ENCODE measurements at regions not wholly inside any gene's neighbourhood (a gene's known extent, or its start where the extent isn't known, plus 50 kb on each side); places are given as distances from the start of the nearest gene placed in this dataset.

DNA sequence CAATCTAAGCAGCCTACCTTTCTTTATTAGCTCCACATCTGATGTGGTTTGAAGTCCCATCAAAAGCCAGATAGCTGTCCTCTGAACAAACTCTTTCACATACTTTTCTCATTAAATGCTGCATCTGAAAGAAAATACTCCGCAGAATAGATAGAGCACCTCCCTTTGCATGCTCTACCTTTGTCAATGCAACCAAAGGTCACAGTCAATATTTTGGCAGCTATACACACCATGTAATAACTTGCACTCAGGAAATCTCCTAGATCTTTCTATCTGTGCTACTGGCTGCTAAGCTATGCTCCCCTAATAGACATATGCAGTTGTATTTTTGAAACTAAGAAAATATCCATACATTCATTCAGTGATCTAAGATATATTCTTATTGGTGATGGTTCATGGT lies 204.8 kb upstream of the ARRDC4 start:
- H3K27ac Mint-ChIP-seq = no peak overlapping the region
- H3K36me3 Mint-ChIP-seq = no peaks in the 10 kb centered on the region
- peaks cover 5% of the 10 kb centered on the region in 2 donors for H3K27me3 Mint-ChIP-seq
- no peak overlapping the region for H3K4me3 Mint-ChIP-seq
- H3K4me1 Mint-ChIP-seq = no peaks in the 10 kb centered on the region
- H3K9me3 Mint-ChIP-seq = no peaks in the 10 kb centered on the region
- DNase-seq = no peak
- no peak for ATAC-seq (replicated peaks)

DNA sequence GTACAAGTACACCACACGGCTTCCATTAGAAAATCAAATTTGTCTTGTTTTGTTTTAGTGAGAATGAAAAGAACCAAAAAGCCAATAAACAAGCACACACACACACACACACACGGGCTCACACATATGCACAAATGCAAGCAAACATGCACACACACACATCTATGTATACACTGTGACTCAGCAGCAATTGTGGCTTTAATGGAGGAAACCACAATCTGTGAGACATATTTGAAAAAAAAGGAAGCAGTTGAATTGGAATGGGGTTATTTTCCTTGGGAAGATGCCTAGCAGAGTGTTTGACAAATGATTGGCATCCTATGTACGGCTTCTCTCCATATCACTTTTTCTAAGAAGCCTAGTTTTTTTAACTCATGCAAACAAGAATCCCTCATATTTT lies 201.1 kb upstream of the ARRDC4 start:
- H3K36me3 Mint-ChIP-seq = no peaks in the 10 kb centered on the region
- no peak for ATAC-seq (replicated peaks)
- DNase-seq = no peak
- H3K27me3 Mint-ChIP-seq = peaks cover 5% of the 10 kb centered on the region in 2 donors
- no peak overlapping the region for H3K27ac Mint-ChIP-seq
- H3K4me3 Mint-ChIP-seq = no peak overlapping the region
- no peaks in the 10 kb centered on the region for H3K4me1 Mint-ChIP-seq
- H3K9me3 Mint-ChIP-seq = no peaks in the 10 kb centered on the region

DNA sequence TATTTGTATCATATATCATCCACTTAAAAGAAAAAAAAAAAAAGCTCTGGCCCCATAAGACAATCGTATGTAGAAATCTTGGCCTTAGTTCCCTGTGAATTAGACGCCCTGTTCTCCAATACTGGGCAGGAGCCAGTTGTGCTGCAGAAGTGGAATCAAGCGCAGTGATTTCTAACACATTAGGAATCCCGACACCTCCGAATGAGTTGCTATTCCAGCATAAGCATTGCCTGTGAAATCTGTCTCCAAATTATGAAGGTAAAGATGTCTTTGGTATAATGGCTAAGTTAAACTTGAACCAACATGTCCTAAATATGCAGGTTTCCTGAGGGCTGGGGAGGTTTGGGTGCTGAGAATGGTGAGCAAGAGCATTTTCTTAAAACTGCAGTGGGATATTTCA lies 199.4 kb upstream of the ARRDC4 start:
- ATAC-seq (replicated peaks) = no peak
- H3K36me3 Mint-ChIP-seq = no peaks in the 10 kb centered on the region
- DNase-seq = no peak
- no peaks in the 10 kb centered on the region for H3K4me1 Mint-ChIP-seq
- H3K27me3 Mint-ChIP-seq = peaks cover 0 to 5% of the 10 kb centered on the region in 2 donors
- H3K9me3 Mint-ChIP-seq = no peaks in the 10 kb centered on the region
- H3K4me3 Mint-ChIP-seq = no peak overlapping the region
- H3K27ac Mint-ChIP-seq = no peak overlapping the region

DNA sequence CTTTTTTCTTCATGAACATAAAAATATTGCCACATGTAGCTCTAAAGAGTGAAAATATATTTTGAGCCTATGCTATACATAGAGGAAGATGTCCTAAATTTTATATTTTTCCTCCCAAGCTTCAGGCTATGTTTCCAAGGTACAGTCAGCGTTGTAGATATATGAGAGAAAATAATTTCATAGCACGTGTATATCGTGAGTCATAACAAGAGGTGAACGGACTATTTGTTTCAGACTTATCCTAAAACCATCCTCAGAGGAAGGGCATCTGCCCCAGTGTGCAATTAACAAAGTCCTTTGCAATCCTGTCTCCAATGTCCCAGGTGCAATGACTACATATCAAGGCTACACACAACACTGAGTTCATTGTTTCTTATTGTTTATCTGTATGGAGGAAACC lies 177.3 kb upstream of the ARRDC4 start:
- Mint-ChIP-seq H3K36me3 (no peaks in the 10 kb centered on the region), H3K27me3 (no peaks in the 10 kb centered on the region), H3K4me3 (no peak overlapping the region), H3K9me3 (peaks cover 0 to 2% of the 10 kb centered on the region in 2 donors), H3K27ac (no peak overlapping the region), H3K4me1 (no peaks in the 10 kb centered on the region)
- DNase-seq (no peak), ATAC-seq (replicated peaks) (no peak)

DNA sequence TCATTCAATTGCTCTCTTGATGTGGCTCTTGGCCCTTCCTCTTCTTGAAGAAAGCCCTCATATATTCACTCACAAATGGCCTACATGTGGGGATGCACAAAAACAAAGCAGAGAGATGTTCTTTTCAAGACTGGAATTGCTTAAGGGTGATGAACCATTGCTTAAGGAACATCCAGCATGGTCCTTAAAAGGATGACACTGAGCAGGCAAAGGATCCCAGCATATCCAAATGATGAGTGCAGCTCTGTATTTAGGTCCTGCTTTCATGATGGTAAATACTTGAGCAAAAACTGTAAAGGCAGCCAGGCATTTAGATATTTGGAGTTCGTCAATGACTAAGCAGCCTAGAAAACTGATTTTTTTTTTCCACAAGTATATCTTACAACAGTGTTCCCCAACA lies 173.8 kb upstream of the ARRDC4 start:
- ATAC-seq (replicated peaks) (no peak), DNase-seq (no peak)
- Mint-ChIP-seq H3K27ac (no peak overlapping the region), H3K9me3 (no peaks in the 10 kb centered on the region), H3K36me3 (no peaks in the 10 kb centered on the region), H3K4me1 (no peaks in the 10 kb centered on the region), H3K27me3 (peaks cover 0 to 4% of the 10 kb centered on the region in 2 donors), H3K4me3 (no peak overlapping the region)

DNA sequence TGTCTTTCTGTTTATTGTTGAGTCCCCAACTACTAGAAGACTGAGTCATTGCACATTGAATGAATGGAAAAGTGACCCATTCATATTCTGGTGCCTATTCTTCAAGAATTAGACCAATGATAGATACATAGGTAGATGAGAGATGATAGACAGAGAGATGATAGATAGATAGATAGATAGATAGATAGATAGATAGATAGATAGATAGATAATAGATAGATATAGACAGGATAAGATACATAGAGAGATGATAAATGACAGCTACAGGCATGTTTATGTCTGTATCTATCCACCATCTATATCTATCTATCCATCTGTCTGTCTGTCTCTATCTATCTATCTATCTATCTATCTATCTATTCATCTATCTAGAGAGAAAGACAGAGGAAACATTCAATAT lies 170.3 kb upstream of the ARRDC4 start:
- Mint-ChIP-seq H3K36me3 (no peaks in the 10 kb centered on the region), H3K4me1 (no peaks in the 10 kb centered on the region), H3K9me3 (no peaks in the 10 kb centered on the region), H3K4me3 (no peak overlapping the region), H3K27ac (no peak overlapping the region), H3K27me3 (peaks cover 0 to 4% of the 10 kb centered on the region in 2 donors)
- ATAC-seq (replicated peaks) (no peak), DNase-seq (no peak)

DNA sequence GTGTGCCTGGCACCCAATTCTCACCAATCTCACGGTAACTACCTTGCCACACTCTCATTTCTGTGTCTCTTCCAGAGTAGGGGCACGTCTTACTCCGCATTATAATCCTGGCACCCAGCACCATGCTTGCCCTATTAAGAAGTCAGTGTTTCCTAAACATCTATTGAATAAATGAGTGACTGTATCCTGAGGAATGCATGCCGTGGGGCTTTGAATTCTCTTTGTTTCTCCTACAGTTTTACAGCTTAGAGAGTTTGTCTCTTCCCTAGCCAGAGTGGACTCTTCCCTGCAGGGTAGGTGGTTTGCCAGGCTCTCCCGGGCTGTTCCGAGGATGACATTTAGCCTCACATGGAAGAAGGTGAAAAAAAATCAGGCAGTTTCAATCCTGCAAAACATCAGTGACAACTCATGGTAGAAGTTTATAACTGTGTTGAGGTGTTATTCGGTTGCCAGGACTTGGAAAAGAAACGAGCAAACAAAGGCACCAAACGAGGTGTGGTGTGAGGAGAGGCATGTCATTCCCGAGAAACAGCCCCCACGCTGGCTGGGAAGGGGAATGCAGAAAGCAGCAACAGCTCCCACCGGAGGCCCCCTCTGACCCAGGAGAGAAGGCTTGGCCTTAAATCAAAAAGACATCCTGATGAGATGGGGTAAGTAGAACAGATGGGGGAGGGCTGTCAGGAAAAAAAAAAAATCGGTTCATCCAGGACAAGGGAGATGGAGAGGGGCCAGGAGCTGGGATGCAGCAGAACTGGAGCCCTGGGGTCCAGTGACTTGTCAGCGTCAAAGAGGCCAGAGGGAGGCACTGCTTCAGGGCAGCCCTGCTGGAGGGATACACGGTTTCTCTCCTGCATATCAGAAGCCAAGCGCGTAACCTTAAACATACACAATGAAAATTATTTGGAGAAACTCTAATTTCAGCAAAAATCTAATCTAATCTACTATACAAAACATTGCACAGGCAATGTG lies 168.4 kb upstream of the ARRDC4 start:
- no peaks in the 10 kb centered on the region for H3K9me3 Mint-ChIP-seq
- no peaks in the 10 kb centered on the region for H3K36me3 Mint-ChIP-seq
- H3K27me3 Mint-ChIP-seq = peaks cover 0 to 4% of the 10 kb centered on the region in 2 donors

DNA sequence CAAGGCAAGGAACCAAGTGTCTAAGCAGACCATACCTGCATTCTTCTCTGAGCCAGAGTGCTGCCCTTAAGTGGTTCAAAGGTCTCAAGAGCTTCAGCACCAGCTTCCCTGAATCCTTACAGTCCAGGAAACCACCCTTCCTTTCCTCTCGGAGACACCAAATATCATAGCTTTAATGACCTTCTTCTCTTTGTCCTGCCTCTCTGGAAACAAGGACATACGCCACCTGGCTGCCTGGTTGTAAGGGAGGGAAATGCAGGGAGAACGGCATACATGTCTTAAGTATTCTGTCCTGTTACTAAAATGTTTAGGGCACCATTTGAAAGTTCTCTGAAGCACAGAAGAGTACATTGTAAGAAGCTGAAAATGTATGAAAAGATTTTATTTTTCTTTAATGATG lies 155.6 kb upstream of the ARRDC4 start:
- DNase-seq = no peak
- H3K4me1 Mint-ChIP-seq = no peaks in the 10 kb centered on the region
- H3K27ac Mint-ChIP-seq = no peak overlapping the region
- H3K9me3 Mint-ChIP-seq = peaks cover 3 to 4% of the 10 kb centered on the region in 2 donors
- H3K36me3 Mint-ChIP-seq = no peaks in the 10 kb centered on the region
- H3K27me3 Mint-ChIP-seq = no peaks in the 10 kb centered on the region
- no peak overlapping the region for H3K4me3 Mint-ChIP-seq
- ATAC-seq (replicated peaks) = no peak

More for the DNA sequence above, 168.4 kb upstream of the ARRDC4 start:
- DNase-seq (no peak), ATAC-seq (replicated peaks) (no peak)
- H3K27ac Mint-ChIP-seq = no peak overlapping the region
- no peak overlapping the region for H3K4me3 Mint-ChIP-seq
- H3K4me1 Mint-ChIP-seq = no peaks in the 10 kb centered on the region

DNA sequence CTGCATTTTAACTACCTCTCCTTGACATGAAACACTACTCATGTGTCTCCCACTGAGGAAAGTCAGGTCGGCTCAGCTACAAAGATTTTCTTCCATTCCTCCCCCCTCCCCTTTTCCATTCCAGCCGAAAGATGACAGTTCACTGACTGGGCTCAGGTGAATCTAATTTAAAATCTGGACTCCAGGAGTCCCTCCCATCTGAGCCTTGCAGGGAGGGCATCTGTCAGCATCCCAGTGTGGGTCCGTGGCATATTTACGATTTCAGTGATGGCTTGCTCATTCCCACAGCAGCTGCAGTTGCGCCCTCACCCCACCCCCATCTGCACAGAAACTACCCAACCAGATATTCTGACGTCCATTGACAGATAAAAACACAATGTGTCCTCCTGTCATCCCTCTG lies 153.7 kb upstream of the ARRDC4 start:
- no peaks in the 10 kb centered on the region for H3K4me1 Mint-ChIP-seq
- ATAC-seq (replicated peaks) = no peak
- H3K27ac Mint-ChIP-seq = no peak overlapping the region
- DNase-seq = no peak
- H3K27me3 Mint-ChIP-seq = no peaks in the 10 kb centered on the region
- no peak overlapping the region for H3K4me3 Mint-ChIP-seq
- no peaks in the 10 kb centered on the region for H3K36me3 Mint-ChIP-seq
- H3K9me3 Mint-ChIP-seq = peaks cover 5 to 11% of the 10 kb centered on the region in 2 donors

DNA sequence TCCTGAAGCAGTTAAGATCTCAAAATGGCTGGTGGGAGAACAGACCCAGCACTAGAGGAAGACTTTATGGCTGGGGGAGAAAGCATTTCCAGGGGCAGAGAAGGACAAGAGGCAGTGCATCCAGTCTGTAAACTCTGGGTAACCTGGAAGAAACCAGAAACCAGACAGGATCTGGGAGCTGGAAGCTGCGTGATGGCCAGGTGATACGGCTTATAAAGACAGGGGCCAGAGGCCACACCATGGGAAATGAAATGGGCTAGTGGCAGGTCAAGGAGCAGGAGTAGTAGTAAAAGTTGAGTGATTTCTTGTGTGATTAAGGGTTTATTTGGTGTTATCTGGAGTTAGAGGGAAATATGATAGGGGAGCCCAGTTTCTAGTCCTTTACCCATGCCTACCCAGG lies 144.7 kb upstream of the ARRDC4 start:
- Mint-ChIP-seq H3K27ac (no peak overlapping the region), H3K27me3 (no peaks in the 10 kb centered on the region), H3K36me3 (no peaks in the 10 kb centered on the region), H3K9me3 (peaks cover 6% of the 10 kb centered on the region in 2 donors), H3K4me1 (no peaks in the 10 kb centered on the region), H3K4me3 (no peak overlapping the region)
- DNase-seq (no peak), ATAC-seq (replicated peaks) (no peak)

DNA sequence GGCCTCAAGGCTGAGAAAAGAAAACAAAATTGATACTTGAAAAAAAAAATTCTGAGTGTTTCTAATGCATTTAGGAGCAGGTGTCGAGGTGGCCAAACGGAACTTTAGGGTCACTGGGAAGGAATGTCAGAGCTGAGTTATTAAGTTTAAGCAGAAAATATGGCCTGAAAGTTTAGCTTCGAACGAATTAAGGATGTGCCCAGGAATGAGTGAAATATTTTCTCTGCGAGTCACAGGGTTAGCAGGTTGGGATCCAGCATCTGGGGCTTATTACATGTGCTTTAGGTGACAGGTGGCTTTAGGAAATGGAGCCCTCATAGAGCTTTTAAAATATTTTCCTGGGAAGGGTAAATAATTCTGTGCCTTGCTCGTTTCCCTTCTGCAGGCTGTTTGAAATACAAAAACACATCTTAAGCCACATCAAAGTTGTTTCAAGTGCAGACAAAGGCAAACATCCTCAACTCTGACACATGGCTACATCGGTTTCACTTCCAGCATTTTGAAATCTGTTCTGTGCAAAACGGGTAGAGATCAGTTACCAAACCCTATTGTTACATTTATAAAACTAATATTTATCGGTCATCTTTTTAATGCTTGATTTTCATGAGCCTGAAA lies 143.1 kb upstream of the ARRDC4 start:
- H3K27ac Mint-ChIP-seq = no peak overlapping the region
- H3K9me3 Mint-ChIP-seq = peaks cover 0 to 2% of the 10 kb centered on the region in 2 donors
- no peak for ATAC-seq (replicated peaks)
- no peaks in the 10 kb centered on the region for H3K27me3 Mint-ChIP-seq
- DNase-seq = no peak
- no peaks in the 10 kb centered on the region for H3K36me3 Mint-ChIP-seq
- no peaks in the 10 kb centered on the region for H3K4me1 Mint-ChIP-seq
- no peak overlapping the region for H3K4me3 Mint-ChIP-seq

DNA sequence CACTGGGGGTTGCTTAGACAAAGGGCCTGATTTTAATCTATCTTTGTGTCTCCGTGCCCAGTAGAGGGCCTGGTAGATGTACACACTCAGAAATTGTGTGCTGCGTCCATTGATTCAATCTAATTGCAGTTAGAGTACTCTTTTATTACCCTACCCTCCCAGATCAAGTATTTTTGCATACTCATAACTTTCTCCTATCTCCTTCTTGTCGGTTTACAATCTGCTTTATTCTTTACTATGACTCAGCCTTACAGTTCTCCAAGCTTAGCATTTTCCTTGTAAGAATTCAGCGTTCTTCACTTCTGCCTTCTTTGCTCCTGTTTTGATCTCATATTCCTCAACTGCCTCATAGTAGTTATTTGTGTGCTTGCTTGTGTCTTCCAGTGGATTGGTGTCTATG lies 124.5 kb upstream of the ARRDC4 start:
- peaks cover 9 to 10% of the 10 kb centered on the region in 2 donors for H3K9me3 Mint-ChIP-seq
- no peak for ATAC-seq (replicated peaks)
- DNase-seq = no peak
- no peak overlapping the region for H3K27ac Mint-ChIP-seq
- peaks cover 0 to 6% of the 10 kb centered on the region in 2 donors for H3K27me3 Mint-ChIP-seq
- H3K4me3 Mint-ChIP-seq = no peak overlapping the region
- no peaks in the 10 kb centered on the region for H3K4me1 Mint-ChIP-seq
- H3K36me3 Mint-ChIP-seq = no peaks in the 10 kb centered on the region

DNA sequence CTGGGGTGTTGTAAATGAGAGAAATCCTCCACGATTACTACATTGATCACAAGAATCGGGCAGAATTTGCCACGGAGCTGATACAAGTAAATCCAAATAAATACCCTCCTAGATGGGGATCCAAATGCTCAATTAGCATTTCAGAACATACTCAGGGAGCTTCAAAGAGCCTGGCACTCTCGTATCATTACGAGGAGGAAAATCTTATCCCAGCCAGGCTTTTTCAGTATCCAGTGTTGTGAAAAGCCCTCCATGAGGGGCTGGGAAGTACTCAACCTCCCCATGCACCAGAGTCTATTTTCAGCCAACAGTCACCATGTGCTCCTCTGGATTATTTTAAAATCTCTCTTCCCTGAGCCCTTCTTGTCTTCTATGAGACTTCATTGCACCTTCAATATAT lies 122.6 kb upstream of the ARRDC4 start:
- no peak for ATAC-seq (replicated peaks)
- H3K36me3 Mint-ChIP-seq = no peaks in the 10 kb centered on the region
- H3K9me3 Mint-ChIP-seq = peaks cover 0 to 1% of the 10 kb centered on the region in 2 donors
- H3K4me3 Mint-ChIP-seq = no peak overlapping the region
- H3K4me1 Mint-ChIP-seq = no peaks in the 10 kb centered on the region
- H3K27me3 Mint-ChIP-seq = no peaks in the 10 kb centered on the region
- H3K27ac Mint-ChIP-seq = no peak overlapping the region
- DNase-seq = no peak

DNA sequence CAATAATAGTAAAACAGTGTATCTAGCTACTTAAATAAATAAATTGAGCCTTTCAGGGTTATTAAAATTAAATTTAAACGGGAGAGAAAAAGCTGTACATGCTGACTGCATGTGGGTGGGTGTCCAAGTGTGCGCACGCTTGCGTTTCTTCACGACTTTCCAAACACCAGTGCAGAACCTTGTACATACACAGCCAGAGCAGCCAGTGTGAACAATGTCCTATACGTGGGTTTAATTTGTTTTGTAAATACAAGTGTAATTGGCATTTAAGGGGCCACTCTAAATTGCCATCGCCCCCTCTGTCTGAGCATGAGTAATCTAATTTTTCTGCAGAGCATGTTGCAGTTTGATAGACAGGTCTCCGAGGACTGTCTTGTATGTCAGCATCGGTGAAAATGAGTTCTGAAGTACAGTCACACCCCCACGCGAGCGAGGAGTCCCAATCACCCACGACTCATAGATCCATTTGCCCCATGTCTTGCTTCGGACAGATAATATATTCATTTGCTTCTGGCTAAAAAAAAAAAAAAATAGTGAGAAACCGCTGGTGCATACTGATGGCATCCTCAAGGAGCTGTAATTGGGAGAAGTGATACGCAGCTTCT lies 121.8 kb upstream of the ARRDC4 start:
- ATAC-seq (replicated peaks) (no peak), DNase-seq (no peak)
- Mint-ChIP-seq H3K9me3 (peaks cover 0 to 1% of the 10 kb centered on the region in 2 donors), H3K4me1 (no peaks in the 10 kb centered on the region), H3K27me3 (no peaks in the 10 kb centered on the region), H3K4me3 (no peak overlapping the region), H3K36me3 (no peaks in the 10 kb centered on the region), H3K27ac (no peak overlapping the region)

DNA sequence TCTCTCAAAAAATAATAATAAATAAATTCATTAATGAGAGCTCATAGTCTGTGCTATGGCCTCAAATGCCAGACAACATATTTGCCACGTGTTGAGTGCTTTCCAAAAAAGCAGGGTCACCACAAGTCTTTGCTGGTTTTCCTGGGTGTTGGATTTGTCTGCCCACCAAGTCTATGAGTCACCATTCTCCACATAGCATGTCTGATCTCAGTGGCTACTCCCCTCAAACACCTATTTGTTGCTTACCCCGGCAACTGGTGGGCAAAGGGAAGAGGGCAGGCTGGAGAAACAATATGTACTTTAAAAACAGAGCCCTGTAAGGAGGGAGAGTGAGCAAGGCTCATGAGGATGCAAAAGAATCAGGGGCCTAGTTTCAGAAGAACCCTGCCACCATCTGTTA lies 120.0 kb upstream of the ARRDC4 start:
- Mint-ChIP-seq H3K36me3 (no peaks in the 10 kb centered on the region), H3K27ac (no peak overlapping the region), H3K9me3 (no peaks in the 10 kb centered on the region), H3K4me3 (no peak overlapping the region), H3K4me1 (peaks cover 0 to 5% of the 10 kb centered on the region in 2 donors), H3K27me3 (no peaks in the 10 kb centered on the region)
- ATAC-seq (replicated peaks) (no peak), DNase-seq (no peak)

Data from stimulated activated naive B cell treated with anti-CD40 and anti-IgM and Interleukin-4, amounts not matched to agents 10 μg/mL and 1 μg/mL and 100 μg/mL, for 72 hours (primary cell).